ENCODE measurements at regions not wholly inside any gene's neighbourhood (a gene's known extent, or its start where the extent isn't known, plus 50 kb on each side); places are given as distances from the start of the nearest gene placed in this dataset.

DNA sequence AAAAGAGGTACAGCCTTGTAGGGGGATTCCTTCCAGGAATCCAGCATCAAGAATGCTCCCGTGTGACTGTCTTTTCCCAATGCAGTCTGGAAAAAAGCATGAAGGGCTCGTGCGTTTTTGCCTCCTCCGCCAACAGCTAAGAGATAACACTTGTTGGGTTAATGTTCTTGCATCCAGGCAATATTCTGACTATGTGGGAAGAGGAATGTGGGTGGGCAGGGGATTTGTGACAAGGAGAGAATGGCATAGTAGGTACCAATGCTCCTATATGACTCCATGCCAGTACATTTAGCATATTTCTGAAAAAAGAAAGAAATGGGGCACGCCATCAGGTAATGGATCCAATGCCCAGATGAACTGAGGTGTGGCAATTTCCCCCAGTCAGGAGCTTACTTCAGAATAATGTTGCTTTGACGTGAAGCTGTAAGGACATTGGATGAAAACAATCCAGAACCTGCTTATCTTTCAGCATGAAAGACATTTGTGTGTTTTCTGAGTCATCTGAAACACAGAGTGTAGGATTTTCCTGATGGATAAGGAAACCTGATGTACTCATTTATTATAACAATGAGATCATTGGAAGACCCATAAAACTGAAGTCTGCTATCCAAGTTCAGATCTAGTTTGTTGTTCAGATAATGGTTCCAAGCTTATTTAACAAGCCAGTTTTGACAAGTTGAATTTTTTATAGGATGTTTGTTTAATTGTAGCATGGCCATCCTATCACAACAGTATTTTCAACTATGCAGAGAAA lies 105.5 kb downstream of the LYPLAL1 start:
- TF ChIP-seq EZH2 (IDR thresholded peaks at IDR 0.05; ENCODE audit: borderline replicate concordance, low read depth, low read length, severe bottlenecking): no peak
- TF ChIP-seq, protein P1, sequence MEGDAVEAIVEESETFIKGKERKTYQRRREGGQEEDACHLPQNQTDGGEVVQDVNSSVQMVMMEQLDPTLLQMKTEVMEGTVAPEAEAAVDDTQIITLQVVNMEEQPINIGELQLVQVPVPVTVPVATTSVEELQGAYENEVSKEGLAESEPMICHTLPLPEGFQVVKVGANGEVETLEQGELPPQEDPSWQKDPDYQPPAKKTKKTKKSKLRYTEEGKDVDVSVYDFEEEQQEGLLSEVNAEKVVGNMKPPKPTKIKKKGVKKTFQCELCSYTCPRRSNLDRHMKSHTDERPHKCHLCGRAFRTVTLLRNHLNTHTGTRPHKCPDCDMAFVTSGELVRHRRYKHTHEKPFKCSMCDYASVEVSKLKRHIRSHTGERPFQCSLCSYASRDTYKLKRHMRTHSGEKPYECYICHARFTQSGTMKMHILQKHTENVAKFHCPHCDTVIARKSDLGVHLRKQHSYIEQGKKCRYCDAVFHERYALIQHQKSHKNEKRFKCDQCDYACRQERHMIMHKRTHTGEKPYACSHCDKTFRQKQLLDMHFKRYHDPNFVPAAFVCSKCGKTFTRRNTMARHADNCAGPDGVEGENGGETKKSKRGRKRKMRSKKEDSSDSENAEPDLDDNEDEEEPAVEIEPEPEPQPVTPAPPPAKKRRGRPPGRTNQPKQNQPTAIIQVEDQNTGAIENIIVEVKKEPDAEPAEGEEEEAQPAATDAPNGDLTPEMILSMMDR (IDR thresholded peaks at IDR 0.05; ENCODE audit: borderline replicate concordance, extremely low read depth, low read length, poor library complexity, severe bottlenecking): no peak

Measured in DND-41 (cell line).